ENCODE measurements at regions not wholly inside any gene's neighbourhood (a gene's known extent, or its start where the extent isn't known, plus 50 kb on each side); places are given as distances from the start of the nearest gene placed in this dataset.

- Histone ChIP-seq H4K20me1 (ENCODE audit: insufficient read depth, low read length) (no peaks in the 10 kb centered on the region), H3K27ac (ENCODE audit: low read depth, low read length, poor library complexity, severe bottlenecking) (no peak overlapping the region), H3K9me3 (ENCODE audit: low read length) (no peaks in the 10 kb centered on the region), H3K4me3 (ENCODE audit: low read depth, low read length, poor library complexity, severe bottlenecking) (no peak overlapping the region), H3K9ac (ENCODE audit: low read length) (no peak overlapping the region), H3K36me3 (ENCODE audit: insufficient read depth, low read length) (no peaks in the 10 kb centered on the region), H3F3A (ENCODE audit: insufficient read depth, low read length) (no peaks in the 10 kb centered on the region), H3K79me2 (ENCODE audit: insufficient read depth, low read length) (no peaks in the 10 kb centered on the region), H3K4me1 (ENCODE audit: insufficient read depth, low read length, severe bottlenecking) (no peaks in the 10 kb centered on the region), H3K27me3 (ENCODE audit: insufficient read depth, low read length) (no peaks in the 10 kb centered on the region), H3K4me2 (ENCODE audit: low read length) (no peak overlapping the region), H2AFZ (ENCODE audit: low read length) (no peak overlapping the region), H3K9me2 (ENCODE audit: low read depth, low read length) (no peaks in the 10 kb centered on the region)
- no peak for TF ChIP-seq CTCF (IDR thresholded peaks at IDR 0.05; ENCODE audit: low read length)
- TF ChIP-seq EZH2 (IDR thresholded peaks at IDR 0.05; ENCODE audit: borderline replicate concordance, low read length) = no peak
Observed at GRCh38 chr6:23265270-23265669, 695.9 kb downstream of the HDGFL1 start.

- H3K36me3 ChIP-seq (ENCODE audit: insufficient read depth, low read length) = no peaks in the 10 kb centered on the region
- no peaks in the 10 kb centered on the region for H3K4me1 ChIP-seq (ENCODE audit: insufficient read depth, low read length, severe bottlenecking)
- no peak overlapping the region for H3K27ac ChIP-seq (ENCODE audit: low read depth, low read length, poor library complexity, severe bottlenecking)
- H3K9me2 ChIP-seq (ENCODE audit: low read depth, low read length) = no peaks in the 10 kb centered on the region
- TF ChIP-seq CTCF (IDR thresholded peaks at IDR 0.05; ENCODE audit: low read length) = no peak
- no peak for TF ChIP-seq EZH2 (IDR thresholded peaks at IDR 0.05; ENCODE audit: borderline replicate concordance, low read length)
- no peaks in the 10 kb centered on the region for H3F3A ChIP-seq (ENCODE audit: insufficient read depth, low read length)
- H3K9me3 ChIP-seq (ENCODE audit: low read length) = no peaks in the 10 kb centered on the region
- H2AFZ ChIP-seq (ENCODE audit: low read length) = no peak overlapping the region
- no peak overlapping the region for H3K9ac ChIP-seq (ENCODE audit: low read length)
- no peaks in the 10 kb centered on the region for H4K20me1 ChIP-seq (ENCODE audit: insufficient read depth, low read length)
- H3K4me2 ChIP-seq (ENCODE audit: low read length) = no peak overlapping the region
- no peaks in the 10 kb centered on the region for H3K27me3 ChIP-seq (ENCODE audit: insufficient read depth, low read length)
- H3K79me2 ChIP-seq (ENCODE audit: insufficient read depth, low read length) = no peaks in the 10 kb centered on the region
- H3K4me3 ChIP-seq (ENCODE audit: low read depth, low read length, poor library complexity, severe bottlenecking) = no peak overlapping the region
Observed at GRCh38 chr6:23266536-23266935, 697.2 kb downstream of the HDGFL1 start.

GRCh38 chr6:23267651-23268050 is 698.3 kb downstream of the HDGFL1 start:
- Histone ChIP-seq H3K9ac (ENCODE audit: low read length) (no peak overlapping the region), H3F3A (ENCODE audit: insufficient read depth, low read length) (no peaks in the 10 kb centered on the region), H3K36me3 (ENCODE audit: insufficient read depth, low read length) (no peaks in the 10 kb centered on the region), H3K4me2 (ENCODE audit: low read length) (no peak overlapping the region), H3K4me3 (ENCODE audit: low read depth, low read length, poor library complexity, severe bottlenecking) (no peak overlapping the region), H3K79me2 (ENCODE audit: insufficient read depth, low read length) (no peaks in the 10 kb centered on the region), H2AFZ (ENCODE audit: low read length) (no peak overlapping the region), H3K9me3 (ENCODE audit: low read length) (no peaks in the 10 kb centered on the region), H3K4me1 (ENCODE audit: insufficient read depth, low read length, severe bottlenecking) (no peaks in the 10 kb centered on the region), H3K27ac (ENCODE audit: low read depth, low read length, poor library complexity, severe bottlenecking) (no peak overlapping the region), H3K9me2 (ENCODE audit: low read depth, low read length) (no peaks in the 10 kb centered on the region), H3K27me3 (ENCODE audit: insufficient read depth, low read length) (no peaks in the 10 kb centered on the region), H4K20me1 (ENCODE audit: insufficient read depth, low read length) (no peaks in the 10 kb centered on the region)
- TF ChIP-seq CTCF (IDR thresholded peaks at IDR 0.05; ENCODE audit: low read length) (no peak), EZH2 (IDR thresholded peaks at IDR 0.05; ENCODE audit: borderline replicate concordance, low read length) (no peak)

Data from OCI-LY1 (cell line).